KMS-11 (cell line): ENCODE measurements at regions not wholly inside any gene's neighbourhood (a gene's known extent, or its start where the extent isn't known, plus 50 kb on each side); places are given as distances from the start of the nearest gene placed in this dataset.

Source experiments
- H2AFZ ChIP-seq: fragments of 200-600 bp; sonication (generic); 2 replicates; pipeline ENCODE4 v1.6.1; 2016; ENCODE audit warnings: antibody characterized with exemption, mixed run types, low read depth
- H3K27ac ChIP-seq: fragments of 200-600 bp; sonication (generic); 2 replicates; pipeline ENCODE4 v1.6.1; 2016; ENCODE audit warnings: mild to moderate bottlenecking, mixed run types
- H3K27me3 ChIP-seq: fragments of 200-600 bp; sonication (generic); 2 replicates; pipeline ENCODE4 v1.6.1; 2017; ENCODE audit warnings: mild to moderate bottlenecking, low read depth, mixed run types, moderate library complexity; ENCODE audit not compliant: insufficient read depth
- H3K36me3 ChIP-seq: fragments of 200-600 bp; sonication (generic); 2 replicates; pipeline ENCODE4 v1.6.1; 2017; ENCODE audit warnings: mild to moderate bottlenecking, mixed run types; ENCODE audit not compliant: insufficient read depth
- H3K4me1 ChIP-seq: fragments of 200-600 bp; sonication (generic); 2 replicates; pipeline ENCODE4 v1.6.1; 2016; ENCODE audit warnings: mild to moderate bottlenecking, low read depth, mixed run types; ENCODE audit not compliant: poor library complexity, severe bottlenecking
- H3K4me2 ChIP-seq: fragments of 200-600 bp; sonication (generic); 2 replicates; pipeline ENCODE4 v1.7.0; 2016; ENCODE audit warnings: mild to moderate bottlenecking, mixed run types
- H3K4me3 ChIP-seq: fragments of 200-600 bp; sonication (generic); IDR thresholded peaks from 2 replicates; pipeline ENCODE4 v1.6.1; 2017; ENCODE audit warnings: low read depth, low read length, mixed read lengths; ENCODE audit not compliant: insufficient read depth
- H3K79me2 ChIP-seq: fragments of 200-600 bp; sonication (generic); 2 replicates; pipeline ENCODE4 v1.6.1; 2016; ENCODE audit warnings: low read depth, mixed run types; ENCODE audit not compliant: insufficient read depth
- H3K9ac ChIP-seq: fragments of 200-600 bp; sonication (generic); 2 replicates; pipeline ENCODE4 v1.6.1; 2016; ENCODE audit warnings: mild to moderate bottlenecking, mixed run types
- H4K20me1 ChIP-seq: fragments of 200-600 bp; sonication (generic); 2 replicates; pipeline ENCODE4 v1.6.1; 2016; ENCODE audit warnings: mild to moderate bottlenecking, mixed run types; ENCODE audit not compliant: insufficient read depth
- TF ChIP-seq, protein P1 (sequence below): fragments of 200-600 bp; sonication (generic); conservative IDR thresholded peaks from 2 replicates; pipeline ENCODE4 v1.6.1; 2017; ENCODE audit warnings: low read depth, mild to moderate bottlenecking, antibody characterized with exemption, low read length, moderate library complexity, mixed read lengths

GRCh38 chr22:19625331-19626041, 88.8 kb upstream of the SEPTIN5 start:
- no peak overlapping the region for H3K4me2 ChIP-seq
- H2AFZ ChIP-seq = no peak overlapping the region
- no peak overlapping the region for H3K27ac ChIP-seq
- no peaks in the 10 kb centered on the region for H3K36me3 ChIP-seq
- no peak overlapping the region for H3K4me3 ChIP-seq
- TF ChIP-seq, protein P1, sequence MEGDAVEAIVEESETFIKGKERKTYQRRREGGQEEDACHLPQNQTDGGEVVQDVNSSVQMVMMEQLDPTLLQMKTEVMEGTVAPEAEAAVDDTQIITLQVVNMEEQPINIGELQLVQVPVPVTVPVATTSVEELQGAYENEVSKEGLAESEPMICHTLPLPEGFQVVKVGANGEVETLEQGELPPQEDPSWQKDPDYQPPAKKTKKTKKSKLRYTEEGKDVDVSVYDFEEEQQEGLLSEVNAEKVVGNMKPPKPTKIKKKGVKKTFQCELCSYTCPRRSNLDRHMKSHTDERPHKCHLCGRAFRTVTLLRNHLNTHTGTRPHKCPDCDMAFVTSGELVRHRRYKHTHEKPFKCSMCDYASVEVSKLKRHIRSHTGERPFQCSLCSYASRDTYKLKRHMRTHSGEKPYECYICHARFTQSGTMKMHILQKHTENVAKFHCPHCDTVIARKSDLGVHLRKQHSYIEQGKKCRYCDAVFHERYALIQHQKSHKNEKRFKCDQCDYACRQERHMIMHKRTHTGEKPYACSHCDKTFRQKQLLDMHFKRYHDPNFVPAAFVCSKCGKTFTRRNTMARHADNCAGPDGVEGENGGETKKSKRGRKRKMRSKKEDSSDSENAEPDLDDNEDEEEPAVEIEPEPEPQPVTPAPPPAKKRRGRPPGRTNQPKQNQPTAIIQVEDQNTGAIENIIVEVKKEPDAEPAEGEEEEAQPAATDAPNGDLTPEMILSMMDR = no peak
- peaks cover 6% of the 10 kb centered on the region; the same call in 1 of the 2 replicates for H3K27me3 ChIP-seq
- H3K4me1 ChIP-seq = no peaks in the 10 kb centered on the region
- no peaks in the 10 kb centered on the region for H3K79me2 ChIP-seq
- no peak overlapping the region for H3K9ac ChIP-seq
- H4K20me1 ChIP-seq = no peaks in the 10 kb centered on the region

DNA sequence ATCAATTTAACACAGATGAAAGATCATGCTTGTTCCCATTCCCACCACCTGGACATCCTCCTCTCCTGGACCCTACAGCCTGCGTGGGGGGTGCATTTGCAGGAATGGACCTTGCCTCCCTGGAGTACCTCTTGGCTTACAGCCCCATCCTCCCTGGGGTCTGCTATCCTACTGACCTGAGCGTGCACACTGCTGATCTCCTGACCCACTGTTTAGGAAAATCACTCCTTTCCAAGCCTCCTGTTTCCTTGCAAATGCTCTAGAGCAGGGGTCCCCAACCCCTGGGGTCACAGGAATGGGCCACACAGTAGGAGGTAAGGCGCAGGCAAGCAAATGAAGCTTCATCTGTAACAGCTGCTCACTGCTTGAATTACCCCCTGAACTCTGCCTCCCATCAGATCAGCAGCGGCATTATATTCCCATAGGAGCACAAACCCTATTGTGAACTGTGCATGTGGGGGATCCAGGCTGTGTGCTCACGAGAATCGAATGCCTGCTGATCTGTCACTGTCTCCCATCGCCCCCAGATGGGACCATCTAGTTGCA, 88.2 kb upstream of the SEPTIN5 start:
- no peak overlapping the region for H2AFZ ChIP-seq
- H3K27ac ChIP-seq = no peak overlapping the region
- no peak overlapping the region for H3K4me2 ChIP-seq
- H3K4me3 ChIP-seq = no peak overlapping the region
- H3K27me3 ChIP-seq = peaks cover 6% of the 10 kb centered on the region; the same call in 1 of the 2 replicates
- no peak overlapping the region for H3K9ac ChIP-seq
- TF ChIP-seq, protein P1 = no peak
- no peaks in the 10 kb centered on the region for H4K20me1 ChIP-seq
- H3K79me2 ChIP-seq = no peaks in the 10 kb centered on the region
- no peaks in the 10 kb centered on the region for H3K4me1 ChIP-seq
- H3K36me3 ChIP-seq = no peaks in the 10 kb centered on the region

GRCh38 chr22:19626666-19627065, 87.6 kb upstream of the SEPTIN5 start:
- H3K4me3 ChIP-seq = no peak overlapping the region
- H3K27me3 ChIP-seq = peaks cover 6% of the 10 kb centered on the region; the same call in 1 of the 2 replicates
- no peaks in the 10 kb centered on the region for H3K4me1 ChIP-seq
- H3K27ac ChIP-seq = no peak overlapping the region
- no peaks in the 10 kb centered on the region for H4K20me1 ChIP-seq
- TF ChIP-seq, protein P1 = no peak
- H2AFZ ChIP-seq = no peak overlapping the region
- no peak overlapping the region for H3K9ac ChIP-seq
- H3K79me2 ChIP-seq = no peaks in the 10 kb centered on the region
- H3K4me2 ChIP-seq = no peak overlapping the region
- H3K36me3 ChIP-seq = no peaks in the 10 kb centered on the region

DNA sequence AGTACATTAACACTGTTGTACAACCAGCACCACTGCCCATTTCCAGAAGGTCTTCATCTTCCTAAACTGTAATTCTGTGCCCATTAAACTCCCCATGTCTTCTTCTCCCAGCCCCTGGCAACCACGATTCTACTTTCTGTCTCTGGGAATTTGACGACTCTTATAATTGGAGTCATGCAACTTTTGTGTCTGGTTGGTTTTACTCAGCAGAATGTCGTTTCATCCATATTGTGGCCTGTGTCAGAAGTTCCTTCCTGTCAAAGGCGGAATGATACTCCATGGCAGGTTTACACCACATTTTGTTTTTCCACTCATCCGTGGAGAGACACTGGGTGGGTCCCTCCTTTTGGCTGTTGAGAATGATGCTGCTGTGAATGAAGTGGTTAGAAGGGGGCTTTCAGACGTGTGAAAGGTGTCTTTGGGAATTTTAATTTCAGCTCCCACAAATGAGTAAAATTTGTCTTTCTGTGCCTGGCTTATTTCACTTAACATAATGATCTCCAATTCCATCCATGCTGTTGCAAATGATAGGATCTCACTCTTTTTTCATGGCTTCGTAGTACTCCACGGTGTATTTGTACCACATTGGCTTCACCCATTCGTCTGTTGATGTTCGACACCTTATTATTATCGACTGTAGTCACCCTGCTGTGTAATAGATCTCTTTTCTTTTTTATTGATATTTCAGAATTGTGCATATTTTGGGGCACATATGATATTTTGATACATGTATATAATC, 86.1 kb upstream of the SEPTIN5 start:
- H3K36me3 ChIP-seq = no peaks in the 10 kb centered on the region
- H3K27ac ChIP-seq = no peak overlapping the region
- no peak overlapping the region for H3K4me2 ChIP-seq
- H3K9ac ChIP-seq = no peak overlapping the region
- H3K4me3 ChIP-seq = no peak overlapping the region
- H3K79me2 ChIP-seq = no peaks in the 10 kb centered on the region
- no peak overlapping the region for H2AFZ ChIP-seq
- H3K27me3 ChIP-seq = peaks cover 3% of the 10 kb centered on the region; the same call in 1 of the 2 replicates
- H4K20me1 ChIP-seq = no peaks in the 10 kb centered on the region
- TF ChIP-seq, protein P1 = no peak
- no peaks in the 10 kb centered on the region for H3K4me1 ChIP-seq
